Limb (tissue), 2 donors: ENCODE measurements at regions not wholly inside any gene's neighbourhood (a gene's known extent, or its start where the extent isn't known, plus 50 kb on each side); places are given as distances from the start of the nearest gene placed in this dataset.

Experiments used
- DNase-seq, 2 donors: peaks; one replicate each; pipeline ENCODE4 v3.0.0-alpha.2; 2016; ENCODE audit errors: extremely low spot score in 2 of 2

- DNase-seq = no peak
Measured at GRCh38 chr15:37260255-37260654, 159.9 kb upstream of the MEIS2 start.

GRCh38 chr15:37261685-37262084, 161.3 kb upstream of the MEIS2 start:
- no peak for DNase-seq

- DNase-seq = no peak
Measured at GRCh38 chr15:37262922-37263608, 162.7 kb upstream of the MEIS2 start.

- DNase-seq = no peak
Measured at GRCh38 chr15:37289109-37289765, 188.9 kb upstream of the MEIS2 start.

- DNase-seq = no peak
Measured at GRCh38 chr15:37291920-37292319, 191.6 kb upstream of the MEIS2 start.

- DNase-seq = no peak
Measured at GRCh38 chr15:37298271-37298670, 197.9 kb upstream of the MEIS2 start.

- no peak for DNase-seq
Measured at GRCh38 chr15:37339437-37339836, 239.1 kb upstream of the MEIS2 start.

GRCh38 chr15:37339856-37340255, 239.5 kb upstream of the MEIS2 start:
- no peak for DNase-seq

- no peak for DNase-seq
Measured at GRCh38 chr15:37340438-37340837, 240.1 kb upstream of the MEIS2 start.

GRCh38 chr15:37359101-37359892, 258.9 kb upstream of the MEIS2 start:
- DNase-seq = no peak

GRCh38 chr15:37359893-37360290, 259.5 kb upstream of the MEIS2 start:
- no peak for DNase-seq

- no peak for DNase-seq
Measured at GRCh38 chr15:37360724-37361123, 260.4 kb upstream of the MEIS2 start.

- no peak for DNase-seq
Measured at GRCh38 chr15:37361621-37362020, 261.3 kb upstream of the MEIS2 start.

GRCh38 chr15:37362414-37362813, 262.1 kb upstream of the MEIS2 start:
- DNase-seq = no peak

GRCh38 chr15:37368961-37369360, 268.6 kb upstream of the MEIS2 start:
- no peak for DNase-seq

- no peak for DNase-seq
Measured at GRCh38 chr15:37370941-37371340, 270.6 kb upstream of the MEIS2 start.

- DNase-seq = no peak
Measured at GRCh38 chr15:37372064-37372463, 271.7 kb upstream of the MEIS2 start.

- no peak for DNase-seq
Measured at GRCh38 chr15:37375519-37375918, 275.2 kb upstream of the MEIS2 start.

- DNase-seq = no peak
Measured at GRCh38 chr15:37377428-37377827, 277.1 kb upstream of the MEIS2 start.

GRCh38 chr15:37394402-37395099, 294.2 kb upstream of the MEIS2 start:
- DNase-seq = no peak

- no peak for DNase-seq
Measured at GRCh38 chr15:37395100-37395468, 294.7 kb upstream of the MEIS2 start.
